ENCODE measurements at regions not wholly inside any gene's neighbourhood (a gene's known extent, or its start where the extent isn't known, plus 50 kb on each side); places are given as distances from the start of the nearest gene placed in this dataset.

DNA sequence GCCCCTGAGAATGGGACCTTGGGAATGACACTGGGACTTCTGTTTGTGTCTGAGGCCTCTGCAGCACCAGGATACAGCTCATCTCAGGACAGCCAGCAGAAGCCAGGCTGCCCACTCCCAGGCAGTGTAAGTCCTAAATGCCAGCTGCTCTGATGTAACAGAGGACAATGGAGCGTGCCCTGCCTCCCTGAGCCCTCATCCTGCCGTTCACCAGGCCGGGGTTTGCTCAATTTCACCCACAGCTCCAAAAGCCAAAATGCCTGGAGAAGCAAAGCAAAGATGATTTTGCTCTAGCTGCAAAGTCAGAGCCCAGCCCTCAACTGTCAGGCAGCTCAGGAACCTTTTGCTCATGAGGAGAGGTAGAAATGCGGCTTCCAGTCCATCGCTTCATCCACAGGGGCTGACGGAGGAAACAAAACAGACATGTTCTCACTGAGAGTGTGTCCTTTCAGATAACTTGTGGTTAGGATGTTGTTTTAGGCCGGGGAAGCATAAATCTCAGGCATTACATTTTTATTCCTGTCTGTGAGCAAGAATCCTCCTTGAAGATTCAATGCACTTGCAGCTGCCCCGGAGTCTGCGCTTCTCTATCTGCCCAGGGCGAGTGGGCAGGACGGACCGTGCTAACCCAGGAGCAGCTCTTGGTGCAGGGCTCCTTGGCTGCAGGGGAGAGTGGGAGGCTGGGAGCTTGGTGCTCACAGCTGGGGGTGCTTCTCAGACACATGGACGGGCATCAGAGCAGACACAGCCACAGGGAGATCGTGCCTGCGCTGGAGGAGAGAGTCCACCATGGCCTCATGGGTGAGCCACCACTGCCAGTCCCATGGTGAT, 83.2 kb upstream of the CHST15 start:
- H3K4me1 ChIP-seq (ENCODE audit: insufficient read depth, insufficient read length): peaks cover 10% of the 10 kb centered on the region
- H3K27me3 ChIP-seq (ENCODE audit: insufficient read depth, insufficient read length): no peaks in the 10 kb centered on the region
- no peaks in the 10 kb centered on the region for H3K9me3 ChIP-seq (ENCODE audit: insufficient read depth, low read length)
- TF ChIP-seq SUZ12 (IDR thresholded peaks at IDR 0.05; ENCODE audit: extremely low read depth, insufficient read depth, insufficient read length) (no peak), ZNF274 (IDR thresholded peaks at IDR 0.05; ENCODE audit: low read depth, low read length) (no peak), YY1 (IDR thresholded peaks at IDR 0.05; ENCODE audit: insufficient read depth, insufficient read length) (no peak)
- H3K36me3 ChIP-seq (ENCODE audit: insufficient read depth, insufficient read length, low read length): no peaks in the 10 kb centered on the region
- no peak overlapping the region for H3K4me3 ChIP-seq (ENCODE audit: insufficient read length, low read depth)
- H3K9ac ChIP-seq (ENCODE audit: insufficient read length, low read depth): no peak overlapping the region
- no peak for DNase-seq (ENCODE audit: low read depth, low spot score)

DNA sequence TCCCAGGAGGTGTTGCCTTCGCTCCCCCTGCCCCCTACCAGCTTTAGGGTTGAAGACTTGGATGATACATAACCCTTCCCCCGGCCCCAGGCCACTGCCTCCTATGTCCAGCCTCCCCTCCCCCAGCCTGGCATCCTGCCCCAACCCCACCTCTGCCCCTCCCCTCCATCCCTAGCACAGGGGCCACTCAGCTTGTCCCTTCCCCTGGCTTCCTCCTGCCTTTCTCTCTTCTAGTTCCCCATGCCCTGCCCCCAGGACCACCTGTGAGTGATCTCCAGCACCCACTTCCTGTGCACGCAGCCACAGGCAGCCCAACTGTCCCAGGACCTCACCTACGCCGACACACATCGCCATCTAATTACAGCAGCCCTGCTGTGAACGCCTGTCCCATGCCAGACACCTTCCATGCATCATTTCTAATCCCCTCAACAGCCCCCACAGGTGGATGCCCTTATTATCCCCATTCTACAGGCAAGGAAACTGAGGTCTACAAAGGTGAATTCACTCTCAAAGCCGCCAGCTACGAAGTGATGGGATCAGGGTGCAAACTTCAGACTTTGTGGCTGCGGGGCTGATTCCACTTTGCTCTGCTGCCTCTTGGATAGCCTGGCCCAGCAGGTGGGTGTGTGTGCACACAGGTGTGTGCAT, 82.4 kb upstream of the CHST15 start:
- TF ChIP-seq SUZ12 (IDR thresholded peaks at IDR 0.05; ENCODE audit: extremely low read depth, insufficient read depth, insufficient read length) (no peak), YY1 (IDR thresholded peaks at IDR 0.05; ENCODE audit: insufficient read depth, insufficient read length) (no peak), ZNF274 (IDR thresholded peaks at IDR 0.05; ENCODE audit: low read depth, low read length) (no peak)
- H3K36me3 ChIP-seq (ENCODE audit: insufficient read depth, insufficient read length, low read length): no peaks in the 10 kb centered on the region
- no peaks in the 10 kb centered on the region for H3K27me3 ChIP-seq (ENCODE audit: insufficient read depth, insufficient read length)
- H3K4me3 ChIP-seq (ENCODE audit: insufficient read length, low read depth): no peak overlapping the region
- H3K9me3 ChIP-seq (ENCODE audit: insufficient read depth, low read length): no peaks in the 10 kb centered on the region
- H3K9ac ChIP-seq (ENCODE audit: insufficient read length, low read depth): no peak overlapping the region
- DNase-seq (ENCODE audit: low read depth, low spot score): no peak
- H3K4me1 ChIP-seq (ENCODE audit: insufficient read depth, insufficient read length): peaks cover 10% of the 10 kb centered on the region

DNA sequence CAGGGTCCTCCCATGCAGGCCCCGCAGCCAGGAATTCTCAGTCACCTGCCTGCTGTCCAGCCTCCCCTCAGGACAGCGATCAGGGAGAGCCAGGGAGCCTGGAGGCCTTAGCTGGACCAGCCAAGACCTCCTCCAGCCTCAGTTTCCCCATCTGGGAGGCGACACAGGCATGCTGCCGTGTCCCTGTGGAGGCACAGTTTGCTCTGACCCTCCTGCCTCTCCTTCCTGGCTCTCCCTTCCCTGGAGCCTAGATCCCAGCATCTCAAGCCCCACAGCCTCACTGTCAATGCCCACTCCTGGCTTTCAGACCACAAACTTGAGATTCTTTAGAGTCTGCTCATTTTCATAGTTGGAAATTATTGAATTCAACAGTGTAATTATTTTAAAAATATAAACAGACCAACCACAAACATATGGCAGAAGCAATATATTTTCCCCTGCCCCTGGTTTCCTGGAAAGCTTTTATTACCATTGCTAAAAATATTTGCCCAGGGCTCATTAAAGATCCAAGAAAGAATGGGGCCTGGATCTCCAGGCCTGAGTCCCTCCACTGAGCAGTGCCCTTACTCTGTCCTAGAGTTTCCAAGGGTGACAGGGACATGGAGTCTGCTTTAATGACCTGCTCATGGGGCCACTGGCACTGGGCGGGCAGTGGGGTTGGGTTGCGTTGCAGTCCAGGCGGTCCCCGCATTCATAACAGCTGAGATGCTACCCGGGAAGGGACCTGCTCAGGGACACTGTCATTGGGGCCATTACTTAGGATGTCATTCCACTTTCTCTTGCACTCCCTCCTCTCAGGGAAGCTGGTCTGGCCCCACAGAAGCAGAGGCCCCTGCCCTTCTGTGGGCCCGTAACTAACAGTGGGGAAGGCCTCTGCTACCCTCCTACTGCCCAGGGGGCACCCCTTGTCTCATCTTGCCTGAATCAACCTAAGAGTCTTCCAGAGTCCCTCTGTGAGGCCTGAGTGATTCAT, 81.6 kb upstream of the CHST15 start:
- H3K4me1 ChIP-seq (ENCODE audit: insufficient read depth, insufficient read length): peaks cover 10% of the 10 kb centered on the region
- H3K4me3 ChIP-seq (ENCODE audit: insufficient read length, low read depth): no peak overlapping the region
- no peak overlapping the region for H3K9ac ChIP-seq (ENCODE audit: insufficient read length, low read depth)
- H3K9me3 ChIP-seq (ENCODE audit: insufficient read depth, low read length): no peaks in the 10 kb centered on the region
- TF ChIP-seq SUZ12 (IDR thresholded peaks at IDR 0.05; ENCODE audit: extremely low read depth, insufficient read depth, insufficient read length) (no peak), YY1 (IDR thresholded peaks at IDR 0.05; ENCODE audit: insufficient read depth, insufficient read length) (no peak), ZNF274 (IDR thresholded peaks at IDR 0.05; ENCODE audit: low read depth, low read length) (no peak)
- H3K36me3 ChIP-seq (ENCODE audit: insufficient read depth, insufficient read length, low read length): no peaks in the 10 kb centered on the region
- DNase-seq (ENCODE audit: low read depth, low spot score): no peak
- no peaks in the 10 kb centered on the region for H3K27me3 ChIP-seq (ENCODE audit: insufficient read depth, insufficient read length)

DNA sequence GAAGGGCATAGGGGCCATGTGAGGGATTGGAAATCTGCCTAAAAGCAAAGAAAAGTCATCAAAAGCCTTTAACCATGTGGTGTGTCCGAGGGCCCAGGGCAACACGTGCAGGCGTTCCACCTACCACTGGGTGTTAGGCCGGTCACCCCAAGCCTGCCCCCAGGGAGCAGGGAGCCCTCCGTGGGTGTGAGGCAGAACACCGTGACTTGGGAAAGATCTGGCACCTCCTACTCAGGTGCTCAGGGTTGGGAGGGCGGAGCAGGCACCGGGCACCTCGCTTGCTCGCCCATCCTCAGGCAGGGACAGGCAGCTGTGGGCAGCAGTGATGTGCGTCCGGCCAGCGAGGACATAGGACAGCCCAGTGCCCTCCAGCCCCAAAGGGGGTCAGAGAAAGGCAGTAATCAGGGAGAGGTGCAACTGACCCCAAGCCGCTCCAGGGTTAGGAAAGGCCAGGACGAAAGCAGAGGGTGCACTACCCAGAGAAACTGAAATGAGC, 80.7 kb upstream of the CHST15 start:
- no peaks in the 10 kb centered on the region for H3K36me3 ChIP-seq (ENCODE audit: insufficient read depth, insufficient read length, low read length)
- no peak overlapping the region for H3K9ac ChIP-seq (ENCODE audit: insufficient read length, low read depth)

DNA sequence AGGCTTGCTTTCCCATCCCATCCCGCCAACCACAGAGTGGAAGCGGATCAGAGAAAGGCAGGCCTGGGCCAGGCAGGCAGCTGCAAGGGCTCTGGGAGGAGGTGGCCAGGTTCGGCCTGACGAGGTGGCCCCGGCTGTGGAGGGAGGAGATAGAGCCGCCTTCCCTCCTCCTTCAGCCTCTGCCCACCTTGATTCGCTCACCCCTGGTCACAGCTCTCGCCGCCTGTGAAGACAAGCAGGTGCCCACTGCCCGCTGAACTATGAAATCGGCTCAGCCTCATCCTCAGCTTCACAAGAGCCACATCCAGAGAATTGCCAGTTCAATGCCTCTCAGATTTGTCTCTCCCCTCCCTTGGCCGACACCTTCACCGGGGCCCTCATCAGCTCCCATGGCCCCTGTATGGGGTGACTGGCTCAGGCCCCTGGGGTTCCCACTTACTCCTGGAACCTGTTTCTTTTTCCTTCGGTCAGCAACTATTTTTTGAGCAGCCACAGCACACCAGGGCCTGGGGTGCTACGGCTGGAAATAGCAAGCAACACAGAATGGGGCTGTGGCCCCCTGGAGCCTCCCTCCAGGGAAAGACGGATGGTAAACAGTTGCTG, 80.0 kb upstream of the CHST15 start:
- peaks cover 10% of the 10 kb centered on the region for H3K4me1 ChIP-seq (ENCODE audit: insufficient read depth, insufficient read length)
- no peak for TF ChIP-seq ZNF274 (IDR thresholded peaks at IDR 0.05; ENCODE audit: low read depth, low read length)
- no peak for TF ChIP-seq YY1 (IDR thresholded peaks at IDR 0.05; ENCODE audit: insufficient read depth, insufficient read length)
- no peak for TF ChIP-seq SUZ12 (IDR thresholded peaks at IDR 0.05; ENCODE audit: extremely low read depth, insufficient read depth, insufficient read length)
- no peaks in the 10 kb centered on the region for H3K9me3 ChIP-seq (ENCODE audit: insufficient read depth, low read length)
- no peaks in the 10 kb centered on the region for H3K27me3 ChIP-seq (ENCODE audit: insufficient read depth, insufficient read length)
- no peak for DNase-seq (ENCODE audit: low read depth, low spot score)
- H3K4me3 ChIP-seq (ENCODE audit: insufficient read length, low read depth): no peak overlapping the region
- H3K9ac ChIP-seq (ENCODE audit: insufficient read length, low read depth): no peak overlapping the region
- no peaks in the 10 kb centered on the region for H3K36me3 ChIP-seq (ENCODE audit: insufficient read depth, insufficient read length, low read length)

More for the DNA sequence above, 80.7 kb upstream of the CHST15 start:
- no peak for DNase-seq (ENCODE audit: low read depth, low spot score)
- Histone ChIP-seq H3K4me3 (ENCODE audit: insufficient read length, low read depth) (no peak overlapping the region), H3K4me1 (ENCODE audit: insufficient read depth, insufficient read length) (peaks cover 10% of the 10 kb centered on the region), H3K9me3 (ENCODE audit: insufficient read depth, low read length) (no peaks in the 10 kb centered on the region), H3K27me3 (ENCODE audit: insufficient read depth, insufficient read length) (no peaks in the 10 kb centered on the region)
- TF ChIP-seq YY1 (IDR thresholded peaks at IDR 0.05; ENCODE audit: insufficient read depth, insufficient read length) (no peak), SUZ12 (IDR thresholded peaks at IDR 0.05; ENCODE audit: extremely low read depth, insufficient read depth, insufficient read length) (no peak), ZNF274 (IDR thresholded peaks at IDR 0.05; ENCODE audit: low read depth, low read length) (no peak)

DNA sequence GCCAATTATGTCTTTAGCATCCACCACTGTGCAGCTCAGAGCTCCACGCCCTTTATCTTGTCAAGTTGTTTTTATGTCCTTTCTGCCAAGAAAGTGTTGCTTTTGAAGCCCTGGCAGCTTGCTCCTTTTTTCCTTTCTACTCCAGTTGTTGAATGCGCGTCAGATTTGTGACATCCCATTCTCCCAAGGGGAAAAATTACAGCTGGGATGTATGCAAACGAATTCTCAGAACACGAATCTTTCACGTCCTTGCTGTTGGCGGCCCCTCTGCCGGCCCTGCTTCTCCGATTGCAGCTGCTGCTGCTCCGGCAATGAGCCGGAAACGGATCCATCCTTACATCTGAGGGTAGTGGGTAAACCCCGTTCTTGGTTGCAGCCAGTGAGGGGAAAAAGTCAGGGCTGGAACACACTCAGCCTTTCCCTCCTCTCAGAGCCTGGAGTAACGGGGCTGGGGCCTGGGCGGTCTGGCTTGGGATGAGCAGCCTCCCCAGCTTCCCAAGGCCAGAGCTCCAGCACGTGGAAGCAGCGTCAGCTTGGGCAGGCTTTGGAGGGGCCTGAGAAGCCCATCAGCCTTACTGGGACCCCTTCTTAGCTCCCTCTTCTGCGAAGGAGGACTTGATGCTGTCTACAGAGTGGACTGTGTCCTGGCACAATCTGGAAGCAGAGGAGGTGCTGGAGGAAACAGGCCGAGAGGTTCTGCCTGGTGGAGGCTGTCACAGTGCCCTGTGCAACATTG, 79.0 kb upstream of the CHST15 start:
- no peak for DNase-seq (ENCODE audit: low read depth, low spot score)
- Histone ChIP-seq H3K4me3 (ENCODE audit: insufficient read length, low read depth) (no peak overlapping the region), H3K9me3 (ENCODE audit: insufficient read depth, low read length) (no peaks in the 10 kb centered on the region), H3K36me3 (ENCODE audit: insufficient read depth, insufficient read length, low read length) (no peaks in the 10 kb centered on the region), H3K9ac (ENCODE audit: insufficient read length, low read depth) (no peak overlapping the region), H3K27me3 (ENCODE audit: insufficient read depth, insufficient read length) (no peaks in the 10 kb centered on the region), H3K4me1 (ENCODE audit: insufficient read depth, insufficient read length) (peaks cover 10% of the 10 kb centered on the region)
- no peak for TF ChIP-seq SUZ12 (IDR thresholded peaks at IDR 0.05; ENCODE audit: extremely low read depth, insufficient read depth, insufficient read length)
- no peak for TF ChIP-seq YY1 (IDR thresholded peaks at IDR 0.05; ENCODE audit: insufficient read depth, insufficient read length)
- TF ChIP-seq ZNF274 (IDR thresholded peaks at IDR 0.05; ENCODE audit: low read depth, low read length): no peak

Measured in NT2/D1 (cell line).